Effector CD4-positive, alpha-beta T cell (primary cell): ENCODE measurements at regions not wholly inside any gene's neighbourhood (a gene's known extent, or its start where the extent isn't known, plus 50 kb on each side); places are given as distances from the start of the nearest gene placed in this dataset.
"Not testable (repeated sequence)": the region's sequence is repeated elsewhere in the genome, so short reads cannot be mapped to it uniquely, and the experiment has no call there.

ENCODE experiments used
- DNase-seq: peaks from one replicate; pipeline ENCODE4 v3.0.0-alpha.2; 2020

GRCh38 chr9:61817127-61817705 is 627.4 kb downstream of the SPATA31A7 start:
- not testable (repeated sequence) for DNase-seq

- peak; percentile 80 for DNase-seq
These were observed 663.9 kb downstream of the SPATA31A7 start for GRCh38 chr9:61853624-61854259.

DNA sequence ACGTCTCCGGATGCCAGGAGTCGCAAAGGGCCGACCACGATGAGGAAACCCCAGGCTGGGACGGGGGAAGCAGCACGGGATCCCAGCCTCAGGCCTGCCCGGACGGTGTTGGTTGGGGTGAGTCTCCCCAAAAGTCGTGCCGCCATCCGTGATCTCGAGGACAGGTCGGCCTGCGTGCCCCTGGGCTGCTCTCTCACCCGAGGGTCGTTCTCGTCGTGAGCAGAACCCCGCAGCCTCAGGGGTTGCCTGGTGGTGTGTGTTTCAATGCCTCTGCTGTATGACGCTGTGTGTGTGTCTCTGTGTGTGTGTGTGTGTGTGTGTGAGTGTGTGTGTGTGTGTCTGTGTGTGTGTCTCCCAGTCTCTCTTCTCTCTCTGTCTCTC is 664.4 kb downstream of the SPATA31A7 start:
- DNase-seq: peak; percentile 1

GRCh38 chr9:61856283-61856682 is 666.4 kb downstream of the SPATA31A7 start:
- DNase-seq: not testable (repeated sequence)

DNA sequence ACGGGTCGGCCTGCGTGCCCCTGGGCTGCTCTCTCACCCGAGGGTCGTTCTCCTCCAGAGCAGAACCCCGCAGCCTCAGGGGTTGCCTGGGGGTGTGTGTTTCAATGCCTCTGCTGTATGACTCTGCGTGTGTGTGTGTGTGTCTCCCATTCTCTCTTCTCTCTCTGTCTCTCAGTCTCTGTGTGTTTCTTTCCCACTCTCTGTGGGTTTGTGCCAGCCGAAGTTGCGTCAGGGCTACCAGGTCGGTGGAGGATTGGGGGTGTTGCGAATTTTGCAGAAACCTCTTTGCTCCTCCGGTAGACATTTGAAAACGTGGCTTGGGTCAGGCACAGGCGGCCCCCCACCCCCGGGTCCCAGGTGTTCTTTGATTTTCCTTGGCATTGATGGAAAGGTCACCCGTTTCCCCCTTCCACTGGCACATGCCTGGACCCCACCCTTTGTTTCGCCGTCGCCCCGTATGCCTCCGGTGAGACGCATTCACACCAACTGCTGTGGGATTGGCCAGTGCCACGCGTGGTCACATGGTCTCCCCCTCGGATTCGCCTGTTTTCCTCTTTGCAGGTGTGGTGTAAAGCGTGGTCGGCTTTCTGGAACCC is 667.1 kb downstream of the SPATA31A7 start:
- not testable (repeated sequence) for DNase-seq

DNA sequence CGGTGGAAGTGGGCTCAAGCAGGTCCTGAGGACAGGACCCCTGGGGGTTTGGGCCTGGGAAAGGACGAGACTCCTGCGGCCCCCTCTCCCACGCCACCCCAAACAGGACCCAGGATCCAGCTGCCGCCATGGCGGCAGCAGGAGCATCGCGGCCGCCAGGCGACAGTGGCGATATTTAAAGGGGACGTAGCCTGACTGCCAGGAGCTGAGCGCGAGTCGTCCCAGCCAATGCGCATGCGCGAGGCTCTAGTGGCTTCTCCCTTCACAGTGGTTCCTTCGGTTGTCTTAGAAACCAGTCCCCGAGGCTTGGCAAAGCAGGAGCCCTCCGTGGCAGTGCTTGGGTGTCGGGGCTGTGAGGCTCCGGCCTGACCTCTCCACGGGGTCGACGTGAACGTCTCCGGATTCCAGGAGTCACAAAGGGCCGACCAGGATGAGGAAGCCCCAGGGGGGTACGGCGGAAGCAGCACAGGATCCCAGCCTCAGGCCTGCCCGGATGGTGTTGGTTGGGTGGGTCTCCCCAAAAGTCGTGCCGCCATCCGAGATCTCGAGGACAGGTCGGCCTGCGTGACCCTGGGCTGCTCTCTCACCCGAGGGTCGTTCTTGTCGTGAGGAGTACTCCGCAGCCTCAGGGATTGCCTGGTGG is 668.0 kb downstream of the SPATA31A7 start:
- not testable (repeated sequence) for DNase-seq

DNA sequence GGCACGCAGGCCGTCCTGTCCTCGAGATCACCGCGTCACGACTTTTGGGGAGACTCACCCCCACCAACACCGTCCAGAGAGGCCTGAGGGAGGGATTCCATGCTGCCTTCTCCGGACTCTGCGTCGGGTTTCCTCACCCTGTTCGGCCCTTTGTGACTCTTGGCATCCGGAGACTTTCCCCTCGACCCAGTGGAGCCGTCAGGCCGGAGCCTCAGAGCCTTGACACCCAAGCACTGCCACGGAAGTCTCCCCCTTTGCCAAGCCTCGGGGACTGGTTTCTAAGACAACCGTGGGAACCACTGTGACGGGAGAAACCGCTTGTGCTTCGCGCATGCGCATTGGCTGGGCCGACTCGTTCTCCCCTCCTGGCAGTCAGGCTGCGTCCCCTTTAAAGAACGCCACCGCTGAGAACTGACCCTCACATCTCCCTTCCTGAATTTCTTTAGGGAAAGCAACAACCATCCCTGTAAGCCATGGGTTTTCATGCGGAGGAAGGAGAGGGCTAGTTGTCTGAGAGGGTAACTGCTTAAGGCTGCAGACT is 672.7 kb downstream of the SPATA31A7 start:
- peak; percentile 38 for DNase-seq

GRCh38 chr9:61864463-61864862 is 674.6 kb downstream of the SPATA31A7 start:
- not testable (repeated sequence) for DNase-seq

DNA sequence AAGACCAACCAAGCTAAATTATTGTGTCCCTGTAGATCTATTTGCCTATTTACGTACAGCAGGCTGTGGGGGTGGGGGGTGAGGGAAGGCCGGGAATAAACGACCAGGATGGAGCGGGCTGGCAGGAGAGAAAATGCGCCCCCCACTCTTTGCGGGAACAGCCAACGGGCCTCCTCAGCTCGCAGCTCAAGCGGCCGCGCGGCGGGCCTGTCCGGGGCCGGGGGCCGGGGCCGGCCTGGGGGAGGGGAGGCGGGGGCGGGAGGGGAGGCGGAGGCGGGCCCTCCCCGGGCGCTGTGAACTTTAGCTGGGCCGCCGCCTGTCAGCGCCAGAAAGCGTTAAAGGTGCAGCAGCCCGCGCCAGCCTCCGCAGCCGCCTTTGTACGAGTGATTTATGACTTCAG is 679.1 kb downstream of the SPATA31A7 start:
- DNase-seq: not testable (repeated sequence)

GRCh38 chr9:61872329-61872728 is 682.5 kb downstream of the SPATA31A7 start:
- not testable (repeated sequence) for DNase-seq
